Caco-2 (cell line): ENCODE measurements at regions not wholly inside any gene's neighbourhood (a gene's known extent, or its start where the extent isn't known, plus 50 kb on each side); places are given as distances from the start of the nearest gene placed in this dataset.

Experiments used
- BruUV-seq: library from RNA; stranded (reverse); fragments of 400-500 nt; replicated peaks from 2 replicates; lab custom pipeline; 2021; lab: Mats Ljungman, UMichigan
- CTCF ChIA-PET: fragments of 300-600 bp; sonication (Branson Sonifier 250); formaldehyde crosslinking; loops from one replicate; lab custom pipeline; 2022; ENCODE audit warnings: antibody characterized with exemption; lab: Charles Lee
- POLR2A ChIA-PET: fragments of 300-600 bp; sonication (Branson Sonifier 250); formaldehyde crosslinking; loops from one replicate; lab custom pipeline; 2022; ENCODE audit warnings: antibody characterized with exemption; lab: Charles Lee
- DNase-seq, 2 experiments: peaks; one replicate each; pipeline versions ENCODE4 v3.0.0 to v3.0.0-alpha.2; 2020 to 2022
- H3K27me3 ChIP-seq: replicated peaks from 2 replicates; pipeline ENCODE4 v1.6.0; 2011; ENCODE audit warnings: low read length; ENCODE audit not compliant: control insufficient read depth, insufficient read depth
- H3K36me3 ChIP-seq: 2 replicates; pipeline ENCODE4 v1.5.1; 2011; ENCODE audit warnings: low read length; ENCODE audit not compliant: control insufficient read depth, insufficient read depth
- H3K4me1 ChIP-seq: fragments of 250-450 bp; sonication (Bioruptor Pico); 2 replicates; pipeline ENCODE4 v1.5.1; 2020; ENCODE audit warnings: mild to moderate bottlenecking
- H3K4me3 ChIP-seq: 2 replicates; pipeline ENCODE4 v1.5.1; 2011; ENCODE audit warnings: low read depth, mild to moderate bottlenecking, control low read depth, low read length
- H3K9me3 ChIP-seq: fragments of 250-450 bp; sonication (Bioruptor Pico); 2 replicates; pipeline ENCODE4 v1.5.1; 2020; ENCODE audit warnings: mild to moderate bottlenecking, moderate library complexity
- H3K27ac Mint-ChIP-seq: one replicate; pipeline ENCODE4 v1.8.0; 2022; ENCODE audit warnings: mixed read lengths; ENCODE audit not compliant: unreplicated experiment
- H3K27me3 Mint-ChIP-seq: one replicate; pipeline ENCODE4 v1.8.0; 2022; ENCODE audit warnings: mixed read lengths; ENCODE audit not compliant: insufficient read depth, unreplicated experiment
- H3K36me3 Mint-ChIP-seq: one replicate; pipeline ENCODE4 v1.8.0; 2022; ENCODE audit warnings: mild to moderate bottlenecking, mixed read lengths; ENCODE audit not compliant: insufficient read depth, unreplicated experiment
- H3K4me1 Mint-ChIP-seq: one replicate; pipeline ENCODE4 v1.8.0; 2022; ENCODE audit warnings: low read depth, mixed read lengths; ENCODE audit not compliant: unreplicated experiment
- H3K4me3 Mint-ChIP-seq: one replicate; pipeline ENCODE4 v1.8.0; 2022; ENCODE audit warnings: mild to moderate bottlenecking, moderate library complexity, mixed read lengths; ENCODE audit not compliant: unreplicated experiment
- H3K9me3 Mint-ChIP-seq: one replicate; pipeline ENCODE4 v1.8.0; 2022; ENCODE audit warnings: mixed read lengths; ENCODE audit not compliant: unreplicated experiment
- CTCF ChIP-seq, 2 experiments: fragments of 200-600 bp in 1 of 2; IDR thresholded peaks; 1 replicate in 1 of 2; 2 replicates in 1 of 2; pipeline versions ENCODE4 v1.5.1 to v1.8.0; 2011 to 2022; ENCODE audit warnings: antibody characterized with exemption in 1 of 2, control low read depth in 1 of 2, inconsistent platforms in 1 of 2, low read depth in 1 of 2, low read length in 1 of 2, mild to moderate bottlenecking in 1 of 2, moderate library complexity in 1 of 2; ENCODE audit not compliant: insufficient read depth in 1 of 2, severe bottlenecking in 1 of 2, unreplicated experiment in 1 of 2
- intact Hi-C: fragments of 100-400 bp; cut with micrococcal nuclease; formaldehyde crosslinking; loops from one replicate; pipeline ENCODE4 v1.10.0; 2022; ENCODE audit not compliant: unreplicated experiment

- Histone ChIP-seq H3K27me3 (no peaks in the 10 kb centered on the region), H3K4me1 (no peaks in the 10 kb centered on the region), H3K36me3 (no peaks in the 10 kb centered on the region), H3K9me3 (no peaks in the 10 kb centered on the region), H3K4me3 (no peak overlapping the region)
- CTCF ChIA-PET = no interaction called here
- Mint-ChIP-seq H3K27ac (peak overlapping the region; percentile 2), H3K4me1 (peaks cover 20% of the 10 kb centered on the region), H3K27me3 (no peaks in the 10 kb centered on the region), H3K4me3 (no peak overlapping the region), H3K36me3 (no peaks in the 10 kb centered on the region), H3K9me3 (peaks cover 4% of the 10 kb centered on the region)
- DNase-seq = no peak
- no peak for TF ChIP-seq CTCF (IDR thresholded peaks at IDR 0.05; ENCODE audit: insufficient read depth in 1 of 2, low read depth in 1 of 2, low read length in 1 of 2, severe bottlenecking in 1 of 2, unreplicated experiment in 1 of 2)
- POLR2A ChIA-PET = no interaction called here
- intact Hi-C loops = no loop called here
- no TSS peak for BruUV-seq
Measured at GRCh38 chr12:30072824-30073223, 289.1 kb upstream of the TMTC1 start.

GRCh38 chr12:30067146-30067545 lies 283.4 kb upstream of the TMTC1 start:
- Mint-ChIP-seq H3K27ac (no peak overlapping the region), H3K4me1 (peaks cover 3% of the 10 kb centered on the region), H3K4me3 (no peak overlapping the region), H3K27me3 (no peaks in the 10 kb centered on the region), H3K9me3 (peaks cover 11% of the 10 kb centered on the region), H3K36me3 (no peaks in the 10 kb centered on the region)
- intact Hi-C loops = no loop called here
- Histone ChIP-seq H3K27me3 (no peaks in the 10 kb centered on the region), H3K4me1 (0 out of 2 replicates have a peak, but pooled peaks cover 7% of the 10 kb centered on the region), H3K4me3 (no peak overlapping the region), H3K36me3 (no peaks in the 10 kb centered on the region), H3K9me3 (no peaks in the 10 kb centered on the region; the same call in 1 of the 2 replicates)
- no peak for DNase-seq
- no peak for TF ChIP-seq CTCF (IDR thresholded peaks at IDR 0.05; ENCODE audit: insufficient read depth in 1 of 2, low read depth in 1 of 2, low read length in 1 of 2, severe bottlenecking in 1 of 2, unreplicated experiment in 1 of 2)
- POLR2A ChIA-PET = no interaction called here
- CTCF ChIA-PET = no interaction called here
- no TSS peak for BruUV-seq

- ChIA-PET POLR2A (no interaction called here), CTCF (no interaction called here)
- Mint-ChIP-seq H3K9me3 (peaks cover 11% of the 10 kb centered on the region), H3K4me1 (no peaks in the 10 kb centered on the region), H3K36me3 (no peaks in the 10 kb centered on the region), H3K4me3 (no peak overlapping the region), H3K27me3 (no peaks in the 10 kb centered on the region), H3K27ac (no peak overlapping the region)
- no peak for TF ChIP-seq CTCF (IDR thresholded peaks at IDR 0.05; ENCODE audit: insufficient read depth in 1 of 2, low read depth in 1 of 2, low read length in 1 of 2, severe bottlenecking in 1 of 2, unreplicated experiment in 1 of 2)
- no peaks in the 10 kb centered on the region for H3K27me3 ChIP-seq
- H3K9me3 ChIP-seq = no peaks in the 10 kb centered on the region; the same call in 1 of the 2 replicates
- intact Hi-C loops = no loop called here
- H3K4me1 ChIP-seq = 0 out of 2 replicates have a peak, but pooled peaks cover 7% of the 10 kb centered on the region
- BruUV-seq = no TSS peak
- no peak overlapping the region for H3K4me3 ChIP-seq
- no peaks in the 10 kb centered on the region for H3K36me3 ChIP-seq
- no peak for DNase-seq
Measured at GRCh38 chr12:30064906-30065305, 281.2 kb upstream of the TMTC1 start.
